Left ventricle myocardium superior (tissue), 1 donor: ENCODE measurements at regions not wholly inside any gene's neighbourhood (a gene's known extent, or its start where the extent isn't known, plus 50 kb on each side); places are given as distances from the start of the nearest gene placed in this dataset.
A peak's percentile ranks its signal among the peaks of the same experiment; 100 is the strongest.
"Not testable (repeated sequence)": the region's sequence is repeated elsewhere in the genome, so short reads cannot be mapped to it uniquely, and the experiment has no call there.

Source experiments
- ATAC-seq: fragments of 200-7000 bp; cut with Tn5 transposase; one replicate; pipeline ENCODE4 v1.9.1; 2020; ENCODE audit warnings: mild to moderate bottlenecking, moderate library complexity
- DNase-seq: peaks from one replicate; pipeline ENCODE4 v3.0.0-alpha.2; 2020
- intact Hi-C: fragments of 100-400 bp; cut with micrococcal nuclease; formaldehyde crosslinking; loops from one replicate; pipeline ENCODE4 v1.11.0; 2022
- donor health status: DM: no; HTN: yes; CAD: no; lungs with severe emphysema.

GRCh38 chr13:109989155-109989554 is 202.8 kb upstream of the IRS2 start:
- intact Hi-C loops = no loop called here
- ATAC-seq (no peak), DNase-seq (no peak)

GRCh38 chr13:109986851-109987250 is 200.5 kb upstream of the IRS2 start:
- intact Hi-C loops = no loop called here
- ATAC-seq (no peak), DNase-seq (no peak)

- intact Hi-C loops = no loop called here
- DNase-seq = no peak
- no peak for ATAC-seq
These were observed 199.6 kb upstream of the IRS2 start for GRCh38 chr13:109985871-109986450.

- DNase-seq = no peak
- intact Hi-C loops = no loop called here
- ATAC-seq = no peak
These were observed 197.1 kb upstream of the IRS2 start for GRCh38 chr13:109983447-109983846.

GRCh38 chr13:109981000-109981399 is 194.6 kb upstream of the IRS2 start:
- no peak for DNase-seq
- intact Hi-C loops = no loop called here
- ATAC-seq = no peak

GRCh38 chr13:109979676-109980075 is 193.3 kb upstream of the IRS2 start:
- intact Hi-C loops, DNase-seq: not testable (repeated sequence)

GRCh38 chr13:109979228-109979627 is 192.8 kb upstream of the IRS2 start:
- DNase-seq (no peak), ATAC-seq (no peak)
- intact Hi-C loops = no loop called here

More at GRCh38 chr13:109979676-109980075, 193.3 kb upstream of the IRS2 start:
- ATAC-seq = not testable (repeated sequence)

GRCh38 chr13:109977212-109977968 is 191.0 kb upstream of the IRS2 start:
- ATAC-seq = no peak
- intact Hi-C loops = no loop called here
- DNase-seq = no peak

GRCh38 chr13:109976206-109976997 is 190.0 kb upstream of the IRS2 start:
- intact Hi-C loops = no loop called here
- DNase-seq = no peak
- peak; percentile 52 for ATAC-seq

- no peak for ATAC-seq
These were observed 188.0 kb upstream of the IRS2 start for GRCh38 chr13:109974354-109974753.

GRCh38 chr13:109973279-109973678 is 186.9 kb upstream of the IRS2 start:
- intact Hi-C loops = no loop called here
- ATAC-seq (no peak), DNase-seq (no peak)

More at GRCh38 chr13:109974354-109974753, 188.0 kb upstream of the IRS2 start:
- no peak for DNase-seq
- intact Hi-C loops = no loop called here

GRCh38 chr13:109971456-109972090 is 185.2 kb upstream of the IRS2 start:
- peak; percentile 66 for DNase-seq
- peak; percentile 58 for ATAC-seq

GRCh38 chr13:109971006-109971405 is 184.6 kb upstream of the IRS2 start:
- intact Hi-C loops = no loop called here
- DNase-seq = no peak
- peak; percentile 54 for ATAC-seq

More at GRCh38 chr13:109971456-109972090, 185.2 kb upstream of the IRS2 start:
- intact Hi-C loops = no loop called here

GRCh38 chr13:109968876-109969577 is 182.6 kb upstream of the IRS2 start:
- ATAC-seq (peak; percentile 96), DNase-seq (peak; percentile 86)
- intact Hi-C loops = no loop called here

- ATAC-seq (no peak), DNase-seq (no peak)
- intact Hi-C loops = no loop called here
These were observed 177.7 kb upstream of the IRS2 start for GRCh38 chr13:109963960-109964563.

- no peak for DNase-seq
- no peak for ATAC-seq
- intact Hi-C loops = no loop called here
These were observed 177.0 kb upstream of the IRS2 start for GRCh38 chr13:109963384-109963783.

GRCh38 chr13:109959903-109960302 is 173.5 kb upstream of the IRS2 start:
- DNase-seq = no peak
- intact Hi-C loops = no loop called here
- no peak for ATAC-seq

GRCh38 chr13:109957875-109958274 is 171.5 kb upstream of the IRS2 start:
- no peak for DNase-seq
- no peak for ATAC-seq

GRCh38 chr13:109955598-109955997 is 169.2 kb upstream of the IRS2 start:
- no peak for DNase-seq
- peak; percentile 56 for ATAC-seq
- intact Hi-C loops = no loop called here

More at GRCh38 chr13:109957875-109958274, 171.5 kb upstream of the IRS2 start:
- intact Hi-C loops = no loop called here
